HEK293 (cell line): ENCODE measurements at regions not wholly inside any gene's neighbourhood (a gene's known extent, or its start where the extent isn't known, plus 50 kb on each side); places are given as distances from the start of the nearest gene placed in this dataset.

Source experiments
- BCL11A ChIP-seq: fragments of 450-650 bp; formaldehyde crosslinking; IDR thresholded peaks from 2 replicates; pipeline ENCODE4 v1.5.1; 2016; ENCODE audit warnings: low read depth, missing biosample characterization, missing genetic modification characterization
- CTCF ChIP-seq: fragments of 450-650 bp; formaldehyde crosslinking; IDR thresholded peaks from 2 replicates; pipeline ENCODE4 v1.5.1; 2016; ENCODE audit warnings: missing biosample characterization, missing genetic modification characterization
- SALL2 ChIP-seq: fragments of 450-650 bp; formaldehyde crosslinking; IDR thresholded peaks from 2 replicates; pipeline ENCODE4 v1.5.0; 2017; ENCODE audit warnings: missing biosample characterization, mild to moderate bottlenecking, missing genetic modification characterization, borderline replicate concordance
- SCRT2 ChIP-seq: fragments of 450-650 bp; formaldehyde crosslinking; IDR thresholded peaks from 2 replicates; pipeline ENCODE4 v1.5.1; 2016; ENCODE audit warnings: missing biosample characterization, missing genetic modification characterization
- SP2 ChIP-seq: fragments of 450-650 bp; formaldehyde crosslinking; IDR thresholded peaks from 2 replicates; pipeline ENCODE4 v1.5.1; 2016; ENCODE audit warnings: missing biosample characterization, missing genetic modification characterization
- ZBTB1 ChIP-seq: fragments of 450-650 bp; formaldehyde crosslinking; IDR thresholded peaks from 2 replicates; pipeline ENCODE4 v1.5.1; 2016; ENCODE audit warnings: missing biosample characterization, missing genetic modification characterization
- ZBTB26 ChIP-seq: fragments of 450-650 bp; formaldehyde crosslinking; optimal IDR thresholded peaks from 2 replicates; pipeline ENCODE3; 2016; ENCODE audit warnings: missing biosample characterization, mild to moderate bottlenecking, missing genetic modification characterization
- ZNF510 ChIP-seq: fragments of 450-650 bp; formaldehyde crosslinking; IDR thresholded peaks from 2 replicates; pipeline ENCODE4 v1.5.1; 2018; ENCODE audit warnings: mild to moderate bottlenecking, missing genetic modification characterization, missing biosample characterization; ENCODE audit not compliant: insufficient replicate concordance
- ZNF747 ChIP-seq: fragments of 450-650 bp; formaldehyde crosslinking; IDR thresholded peaks from 2 replicates; pipeline ENCODE4 v1.5.1; 2016; ENCODE audit warnings: missing biosample characterization, missing genetic modification characterization
- ZSCAN5A ChIP-seq: fragments of 450-650 bp; formaldehyde crosslinking; IDR thresholded peaks from 2 replicates; pipeline ENCODE4 v1.5.1; 2016; ENCODE audit warnings: missing biosample characterization, missing genetic modification characterization
- TF ChIP-seq, protein P1 (sequence below): fragments of 450-650 bp; formaldehyde crosslinking; IDR thresholded peaks from 2 replicates; pipeline ENCODE4 v1.5.1; 2016; ENCODE audit warnings: missing biosample characterization, missing genetic modification characterization

DNA sequence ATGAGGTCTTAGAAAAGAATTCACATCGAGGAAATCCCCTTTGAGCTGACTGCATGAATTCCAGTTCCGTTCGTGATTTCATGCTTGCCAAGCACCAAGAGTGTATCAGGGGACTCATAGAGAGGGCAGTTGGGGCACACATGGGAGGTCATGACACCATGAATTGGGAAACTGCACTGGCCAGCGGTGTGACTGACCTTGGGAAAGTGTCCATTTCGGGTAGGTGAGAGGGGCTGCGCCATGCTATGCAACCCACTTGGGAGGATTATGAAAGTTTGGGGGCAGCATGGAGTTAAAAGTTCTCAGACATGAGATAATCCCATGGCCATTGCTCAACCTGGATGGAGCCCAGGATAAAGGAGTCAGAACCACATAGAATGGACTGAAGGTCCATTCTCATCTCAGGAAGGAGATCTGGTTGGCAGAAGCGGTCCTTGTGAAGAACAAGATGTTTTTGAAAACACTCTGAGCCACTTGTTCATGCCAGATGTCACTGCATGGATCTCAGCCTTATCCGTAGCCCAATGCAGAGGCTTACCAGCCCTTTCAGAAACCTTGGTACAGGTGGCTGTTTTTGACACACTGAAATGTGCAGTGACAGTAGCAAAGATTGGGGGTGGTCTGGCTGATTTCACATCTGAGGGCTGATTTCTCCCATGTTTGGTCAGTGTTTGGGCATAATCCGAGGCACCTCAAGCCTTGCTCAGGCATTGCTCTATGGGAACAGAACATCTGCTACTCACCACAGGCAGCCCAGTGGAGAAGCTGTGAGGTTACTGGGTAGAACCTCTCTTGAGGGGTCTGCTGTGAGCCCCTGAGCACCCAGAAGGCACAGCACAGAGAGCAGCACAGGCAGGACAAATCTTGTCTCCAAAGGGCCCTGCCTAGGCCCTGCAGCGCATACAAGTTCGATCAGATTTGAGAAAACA is 252.3 kb downstream of the CXCL12 start:
- TF ChIP-seq ZBTB1 (tag by site-specific recombination) = no peak
- TF ChIP-seq ZBTB26 = no peak
- no peak for TF ChIP-seq CTCF (tag by site-specific recombination)
- TF ChIP-seq ZNF510 (tag by site-specific recombination) = no peak
- TF ChIP-seq, protein P1, sequence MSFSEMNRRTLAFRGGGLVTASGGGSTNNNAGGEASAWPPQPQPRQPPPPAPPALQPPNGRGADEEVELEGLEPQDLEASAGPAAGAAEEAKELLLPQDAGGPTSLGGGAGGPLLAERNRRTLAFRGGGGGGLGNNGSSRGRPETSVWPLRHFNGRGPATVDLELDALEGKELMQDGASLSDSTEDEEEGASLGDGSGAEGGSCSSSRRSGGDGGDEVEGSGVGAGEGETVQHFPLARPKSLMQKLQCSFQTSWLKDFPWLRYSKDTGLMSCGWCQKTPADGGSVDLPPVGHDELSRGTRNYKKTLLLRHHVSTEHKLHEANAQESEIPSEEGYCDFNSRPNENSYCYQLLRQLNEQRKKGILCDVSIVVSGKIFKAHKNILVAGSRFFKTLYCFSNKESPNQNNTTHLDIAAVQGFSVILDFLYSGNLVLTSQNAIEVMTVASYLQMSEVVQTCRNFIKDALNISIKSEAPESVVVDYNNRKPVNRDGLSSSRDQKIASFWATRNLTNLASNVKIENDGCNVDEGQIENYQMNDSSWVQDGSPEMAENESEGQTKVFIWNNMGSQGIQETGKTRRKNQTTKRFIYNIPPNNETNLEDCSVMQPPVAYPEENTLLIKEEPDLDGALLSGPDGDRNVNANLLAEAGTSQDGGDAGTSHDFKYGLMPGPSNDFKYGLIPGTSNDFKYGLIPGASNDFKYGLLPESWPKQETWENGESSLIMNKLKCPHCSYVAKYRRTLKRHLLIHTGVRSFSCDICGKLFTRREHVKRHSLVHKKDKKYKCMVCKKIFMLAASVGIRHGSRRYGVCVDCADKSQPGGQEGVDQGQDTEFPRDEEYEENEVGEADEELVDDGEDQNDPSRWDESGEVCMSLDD (tag by site-specific recombination) = no peak
- no peak for TF ChIP-seq SALL2 (tag by site-specific recombination)
- no peak for TF ChIP-seq SCRT2 (tag by site-specific recombination)
- no peak for TF ChIP-seq ZSCAN5A
- TF ChIP-seq ZNF747 (tag by site-specific recombination) = no peak
- TF ChIP-seq BCL11A = no peak
- no peak for TF ChIP-seq SP2
